SU-DHL-6 (cell line): ENCODE measurements at regions not wholly inside any gene's neighbourhood (a gene's known extent, or its start where the extent isn't known, plus 50 kb on each side); places are given as distances from the start of the nearest gene placed in this dataset.

Experiments used
- H2AFZ ChIP-seq: fragments of 200-600 bp; sonication (generic); 2 replicates; pipeline ENCODE4 v1.6.1; 2014; ENCODE audit warnings: low read depth, mild to moderate bottlenecking, moderate library complexity, mixed read lengths, antibody characterized with exemption, low read length; ENCODE audit not compliant: severe bottlenecking
- H3F3A ChIP-seq: fragments of 200-600 bp; shearing (Covaris generic); 2 replicates; pipeline ENCODE4 v1.6.0; 2016; ENCODE audit warnings: antibody characterized with exemption, mild to moderate bottlenecking; ENCODE audit not compliant: insufficient read depth
- H3K27ac ChIP-seq: fragments of 200-600 bp; sonication (generic); 2 replicates; pipeline ENCODE4 v1.5.1; 2016; ENCODE audit warnings: low read depth, mild to moderate bottlenecking, low read length, moderate library complexity, mixed read lengths
- H3K27me3 ChIP-seq: fragments of 200-600 bp; sonication (generic), shearing (Covaris generic); 2 replicates; pipeline ENCODE4 v1.6.0; 2014; ENCODE audit warnings: mild to moderate bottlenecking, low read length
- H3K36me3 ChIP-seq: fragments of 200-600 bp; sonication (generic); 2 replicates; pipeline ENCODE4 v1.6.1; 2014; ENCODE audit warnings: mild to moderate bottlenecking, low read length, mixed read lengths
- H3K4me2 ChIP-seq: fragments of 300-600, 200-600 bp; shearing (Covaris generic), sonication (generic); 2 replicates; pipeline ENCODE4 v1.6.0; 2014; ENCODE audit warnings: low read length, low read depth, mild to moderate bottlenecking; ENCODE audit not compliant: poor library complexity, severe bottlenecking
- H3K4me3 ChIP-seq: fragments of 200-600 bp; sonication (generic); 2 replicates; pipeline ENCODE4 v1.5.1; 2014; ENCODE audit warnings: antibody characterized with exemption, low read length, mild to moderate bottlenecking, mixed read lengths; ENCODE audit not compliant: insufficient read depth, poor library complexity, severe bottlenecking
- H3K79me2 ChIP-seq: fragments of 200-600 bp; sonication (generic); 2 replicates; pipeline ENCODE4 v1.6.1; 2014; ENCODE audit warnings: mild to moderate bottlenecking, low read length, moderate library complexity; ENCODE audit not compliant: insufficient read depth
- H3K9ac ChIP-seq: fragments of 200-600 bp; sonication (generic); 2 replicates; pipeline ENCODE4 v1.7.0; 2014; ENCODE audit warnings: mild to moderate bottlenecking, low read length
- H3K9me2 ChIP-seq: fragments of 200-600 bp; sonication (generic); replicated peaks from 2 replicates; pipeline ENCODE4 v1.6.1; 2014; ENCODE audit warnings: low read length; ENCODE audit not compliant: insufficient read depth
- H3K9me3 ChIP-seq: fragments of 200-600 bp; sonication (generic); 2 replicates; pipeline ENCODE4 v1.6.1; 2014; ENCODE audit warnings: low read length, mixed read lengths; ENCODE audit not compliant: insufficient read depth
- H4K20me1 ChIP-seq: fragments of 200-600 bp; sonication (generic); 2 replicates; pipeline ENCODE4 v1.6.1; 2014; ENCODE audit warnings: low read depth, mild to moderate bottlenecking, antibody characterized with exemption, low read length, moderate library complexity, mixed read lengths
- EZH2phosphoT487 ChIP-seq: fragments of 200-600 bp; sonication (generic), shearing (Covaris generic); conservative IDR thresholded peaks from 2 replicates; pipeline ENCODE4 v1.6.1; 2018; ENCODE audit warnings: mild to moderate bottlenecking, antibody characterized with exemption, low read length, moderate library complexity, mixed read lengths
- TF ChIP-seq, protein P1 (sequence below): fragments of 200-600 bp; sonication (generic); IDR thresholded peaks from one replicate; pipeline ENCODE4 v1.5.1; 2017; ENCODE audit warnings: antibody characterized with exemption, mild to moderate bottlenecking, low read length, moderate library complexity; ENCODE audit not compliant: insufficient read depth, poor library complexity, severe bottlenecking

DNA sequence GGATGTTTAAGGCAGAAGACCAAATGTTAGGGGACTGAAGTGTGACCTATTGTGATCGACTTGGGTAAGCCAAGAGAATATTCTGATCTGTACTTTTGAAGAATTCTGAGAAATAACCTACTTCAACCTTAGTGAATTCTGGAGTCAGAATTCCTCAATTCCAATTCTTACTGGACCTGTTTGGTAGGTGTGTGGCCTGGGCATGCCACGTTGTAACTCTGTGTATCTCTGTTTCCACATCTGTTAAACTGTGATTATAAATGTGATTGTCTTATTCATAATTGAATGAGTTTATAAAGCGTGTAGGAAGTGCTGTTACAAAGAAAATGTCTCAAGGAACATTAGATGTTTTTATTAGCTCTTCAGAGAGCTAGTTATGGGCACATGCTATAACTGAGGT is 64.5 kb downstream of the TUSC1 start:
- Histone ChIP-seq H3K4me3 (no peak overlapping the region), H3K9ac (no peak overlapping the region), H3K9me3 (no peaks in the 10 kb centered on the region), H3K27ac (no peak overlapping the region), H4K20me1 (no peaks in the 10 kb centered on the region), H3K79me2 (no peaks in the 10 kb centered on the region), H3K36me3 (no peaks in the 10 kb centered on the region), H3K27me3 (no peaks in the 10 kb centered on the region), H3F3A (no peaks in the 10 kb centered on the region), H3K9me2 (no peaks in the 10 kb centered on the region), H2AFZ (no peak overlapping the region), H3K4me2 (no peak overlapping the region)
- TF ChIP-seq, protein P1, sequence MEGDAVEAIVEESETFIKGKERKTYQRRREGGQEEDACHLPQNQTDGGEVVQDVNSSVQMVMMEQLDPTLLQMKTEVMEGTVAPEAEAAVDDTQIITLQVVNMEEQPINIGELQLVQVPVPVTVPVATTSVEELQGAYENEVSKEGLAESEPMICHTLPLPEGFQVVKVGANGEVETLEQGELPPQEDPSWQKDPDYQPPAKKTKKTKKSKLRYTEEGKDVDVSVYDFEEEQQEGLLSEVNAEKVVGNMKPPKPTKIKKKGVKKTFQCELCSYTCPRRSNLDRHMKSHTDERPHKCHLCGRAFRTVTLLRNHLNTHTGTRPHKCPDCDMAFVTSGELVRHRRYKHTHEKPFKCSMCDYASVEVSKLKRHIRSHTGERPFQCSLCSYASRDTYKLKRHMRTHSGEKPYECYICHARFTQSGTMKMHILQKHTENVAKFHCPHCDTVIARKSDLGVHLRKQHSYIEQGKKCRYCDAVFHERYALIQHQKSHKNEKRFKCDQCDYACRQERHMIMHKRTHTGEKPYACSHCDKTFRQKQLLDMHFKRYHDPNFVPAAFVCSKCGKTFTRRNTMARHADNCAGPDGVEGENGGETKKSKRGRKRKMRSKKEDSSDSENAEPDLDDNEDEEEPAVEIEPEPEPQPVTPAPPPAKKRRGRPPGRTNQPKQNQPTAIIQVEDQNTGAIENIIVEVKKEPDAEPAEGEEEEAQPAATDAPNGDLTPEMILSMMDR: no peak
- no peak for TF ChIP-seq EZH2phosphoT487

DNA sequence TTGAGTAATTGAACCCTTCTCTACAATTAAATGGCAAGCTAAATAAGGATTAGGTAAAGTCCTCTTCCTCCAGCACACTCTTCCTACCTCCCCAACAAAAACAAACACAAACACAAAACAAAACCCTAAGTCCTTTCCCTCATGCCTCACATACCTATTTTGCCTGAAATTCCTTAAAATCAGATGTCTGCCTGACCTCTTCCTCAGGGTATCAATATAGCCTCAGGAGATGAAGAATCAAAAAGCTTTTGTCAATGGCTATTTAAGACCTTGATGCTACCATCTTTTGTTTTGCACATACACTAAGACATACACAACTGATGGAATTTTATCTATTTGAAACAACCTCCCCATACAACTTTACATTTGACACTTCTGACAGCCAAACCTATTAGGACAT is 75.1 kb downstream of the TUSC1 start:
- Histone ChIP-seq H4K20me1 (no peaks in the 10 kb centered on the region), H3K27me3 (no peaks in the 10 kb centered on the region), H2AFZ (no peak overlapping the region), H3F3A (no peaks in the 10 kb centered on the region), H3K27ac (no peak overlapping the region), H3K9me3 (no peaks in the 10 kb centered on the region), H3K79me2 (no peaks in the 10 kb centered on the region), H3K9me2 (no peaks in the 10 kb centered on the region), H3K4me2 (no peak overlapping the region), H3K36me3 (no peaks in the 10 kb centered on the region), H3K4me3 (no peak overlapping the region), H3K9ac (no peak overlapping the region)
- TF ChIP-seq, protein P1: no peak
- TF ChIP-seq EZH2phosphoT487: no peak

- no peak overlapping the region for H3K4me2 ChIP-seq
Observed at GRCh38 chr9:25602400-25603044, 75.7 kb downstream of the TUSC1 start.

More at GRCh38 chr9:25602400-25603044, 75.7 kb downstream of the TUSC1 start:
- Histone ChIP-seq H3K9me3 (no peaks in the 10 kb centered on the region), H3F3A (no peaks in the 10 kb centered on the region), H3K79me2 (no peaks in the 10 kb centered on the region), H3K27ac (no peak overlapping the region), H4K20me1 (no peaks in the 10 kb centered on the region), H2AFZ (no peak overlapping the region), H3K9ac (no peak overlapping the region), H3K9me2 (no peaks in the 10 kb centered on the region), H3K36me3 (no peaks in the 10 kb centered on the region), H3K27me3 (no peaks in the 10 kb centered on the region), H3K4me3 (no peak overlapping the region)
- no peak for TF ChIP-seq EZH2phosphoT487
- TF ChIP-seq, protein P1: no peak
